ENCODE measurements at regions not wholly inside any gene's neighbourhood (a gene's known extent, or its start where the extent isn't known, plus 50 kb on each side); places are given as distances from the start of the nearest gene placed in this dataset.
"Not testable (repeated sequence)": the region's sequence is repeated elsewhere in the genome, so short reads cannot be mapped to it uniquely, and the experiment has no call there.

- DNase-seq (ENCODE audit: low read depth in 2 of 2, low spot score in 1 of 2), result no peak
Measured at GRCh38 chr6:14290041-14290771, 172.6 kb downstream of the CD83 start.

- DNase-seq (ENCODE audit: low read depth in 2 of 2, low spot score in 1 of 2), result no peak
Measured at GRCh38 chr6:14290772-14291330, 173.3 kb downstream of the CD83 start.

GRCh38 chr6:14291331-14291730 lies 173.8 kb downstream of the CD83 start:
- DNase-seq (ENCODE audit: low read depth in 2 of 2, low spot score in 1 of 2), result no peak

DNA sequence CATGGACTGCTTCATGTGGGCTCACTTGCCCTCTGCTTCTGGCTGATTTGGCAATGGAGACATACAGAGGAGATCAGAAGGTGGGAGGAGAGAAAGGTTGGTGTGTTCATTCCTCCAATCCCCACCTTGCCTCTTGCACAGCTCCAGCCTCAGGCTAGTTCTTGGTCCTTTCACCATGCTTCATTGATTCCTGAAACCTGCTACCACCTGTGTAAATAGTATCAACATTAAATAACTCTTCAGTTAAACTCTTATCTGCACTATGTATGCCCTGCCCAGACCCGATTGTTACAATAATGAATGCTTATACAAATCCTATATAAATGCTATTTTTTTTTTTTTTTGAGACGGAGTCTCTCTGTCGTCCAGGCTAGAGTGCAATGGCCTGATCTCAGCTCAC lies 174.5 kb downstream of the CD83 start:
- no peak for DNase-seq (ENCODE audit: low read depth in 2 of 2, low spot score in 1 of 2)

GRCh38 chr6:14294270-14294951 lies 176.8 kb downstream of the CD83 start:
- DNase-seq (ENCODE audit: low read depth in 2 of 2, low spot score in 1 of 2), result no peak

DNA sequence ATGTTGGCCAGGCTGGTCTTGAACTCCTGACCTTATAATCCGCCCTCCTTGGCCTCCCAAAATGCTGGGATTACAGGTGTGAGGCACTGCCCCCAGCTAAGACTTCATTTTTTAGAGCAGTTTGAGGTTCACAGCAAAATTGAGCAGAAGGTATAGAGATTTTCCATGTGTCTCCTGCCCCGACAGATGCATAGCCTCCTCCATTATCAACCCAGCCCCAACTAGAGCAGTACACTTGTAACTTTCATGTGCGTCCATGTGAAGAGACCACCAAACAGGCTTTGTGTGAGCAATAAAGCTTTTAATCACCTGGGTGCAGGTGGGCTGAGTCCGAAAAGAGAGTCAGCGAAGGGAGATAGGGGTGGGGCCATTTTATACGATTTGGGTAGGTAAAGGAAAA lies 179.1 kb downstream of the CD83 start:
- not testable (repeated sequence) for DNase-seq (ENCODE audit: low read depth in 2 of 2, low spot score in 1 of 2)

- DNase-seq (ENCODE audit: low read depth in 2 of 2, low spot score in 1 of 2), result not testable (repeated sequence)
Measured at GRCh38 chr6:14297118-14297517, 179.5 kb downstream of the CD83 start.

GRCh38 chr6:14300189-14300588 lies 182.6 kb downstream of the CD83 start:
- not testable (repeated sequence) for DNase-seq (ENCODE audit: low read depth in 2 of 2, low spot score in 1 of 2)

GRCh38 chr6:14300721-14301120 lies 183.1 kb downstream of the CD83 start:
- not testable (repeated sequence) for DNase-seq (ENCODE audit: low read depth in 2 of 2, low spot score in 1 of 2)

GRCh38 chr6:14301477-14301876 lies 183.9 kb downstream of the CD83 start:
- not testable (repeated sequence) for DNase-seq (ENCODE audit: low read depth in 2 of 2, low spot score in 1 of 2)

DNA sequence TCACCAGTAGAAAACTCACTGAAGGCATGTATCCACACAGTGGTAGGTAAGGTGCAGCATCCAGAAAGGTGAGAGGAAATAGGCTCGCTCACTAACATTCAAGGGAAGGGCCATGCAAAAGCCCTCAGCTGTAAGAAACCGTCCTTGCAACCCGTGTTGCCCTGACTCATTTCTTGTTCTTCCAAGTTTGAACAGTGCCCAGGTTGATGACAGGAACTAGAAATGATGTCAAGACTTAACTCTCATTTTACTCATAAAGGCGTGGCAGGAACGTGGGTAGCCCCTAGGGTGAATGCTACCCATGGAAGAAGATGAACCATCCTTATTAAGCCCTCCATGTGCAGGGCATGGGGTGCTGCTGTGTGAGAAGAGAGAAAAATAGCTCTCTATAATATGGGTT lies 187.6 kb downstream of the CD83 start:
- no peak for DNase-seq (ENCODE audit: low read depth in 2 of 2, low spot score in 1 of 2)

DNA sequence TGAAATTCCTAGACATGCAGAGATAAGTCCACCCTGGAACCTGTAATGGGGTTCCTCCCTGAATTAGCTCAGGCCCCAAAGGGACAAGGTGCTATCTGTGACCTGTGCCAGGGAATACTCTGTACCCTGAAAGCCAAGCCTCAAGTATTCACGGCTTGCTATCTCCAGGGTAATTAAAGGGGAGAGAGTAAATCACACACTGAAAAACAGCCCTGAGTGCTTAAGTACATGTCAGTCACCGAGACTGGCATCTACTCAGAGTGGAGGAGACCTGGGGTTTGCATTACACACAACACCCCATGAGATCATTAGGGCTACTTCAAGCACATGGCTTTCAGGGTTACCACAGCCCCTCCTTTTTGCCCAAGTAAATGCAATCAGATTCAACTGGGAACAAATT lies 188.1 kb downstream of the CD83 start:
- DNase-seq (ENCODE audit: low read depth in 2 of 2, low spot score in 1 of 2), result no peak

DNA sequence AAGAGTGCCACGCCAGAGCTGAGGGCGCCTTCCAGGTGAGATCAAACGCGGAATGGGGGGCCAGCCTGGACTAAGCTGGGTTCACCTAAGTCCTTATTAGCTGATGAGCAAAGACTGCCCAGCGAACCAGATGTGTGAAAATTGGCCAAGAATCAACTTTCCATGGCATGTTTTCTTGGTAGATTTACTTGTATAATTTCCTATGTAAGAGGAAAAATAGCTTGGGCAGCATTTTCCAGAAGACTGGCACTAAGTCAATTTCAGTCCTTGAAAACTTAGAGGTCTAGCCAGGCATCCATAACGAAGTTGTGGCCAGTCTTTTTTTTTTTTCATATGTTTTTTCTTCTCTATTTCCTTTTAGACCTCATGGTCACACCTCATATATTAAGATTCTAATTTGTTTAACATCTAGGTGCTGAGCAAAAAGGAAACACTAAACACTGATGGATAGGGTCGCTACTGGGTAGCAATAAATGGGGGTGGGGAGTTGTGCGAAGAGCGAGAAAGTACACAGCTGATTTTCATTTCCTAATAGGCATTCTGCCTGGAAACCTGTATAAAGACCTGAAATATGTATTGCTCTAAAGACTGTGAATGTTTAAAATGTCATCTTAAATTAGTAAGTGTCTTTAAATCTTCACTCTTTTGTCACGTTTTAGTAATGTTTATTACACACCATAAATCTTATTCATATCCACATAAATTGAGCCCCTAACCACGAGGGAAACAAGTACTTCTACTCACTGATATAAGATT lies 188.8 kb downstream of the CD83 start:
- no peak for DNase-seq (ENCODE audit: low read depth in 2 of 2, low spot score in 1 of 2)

DNA sequence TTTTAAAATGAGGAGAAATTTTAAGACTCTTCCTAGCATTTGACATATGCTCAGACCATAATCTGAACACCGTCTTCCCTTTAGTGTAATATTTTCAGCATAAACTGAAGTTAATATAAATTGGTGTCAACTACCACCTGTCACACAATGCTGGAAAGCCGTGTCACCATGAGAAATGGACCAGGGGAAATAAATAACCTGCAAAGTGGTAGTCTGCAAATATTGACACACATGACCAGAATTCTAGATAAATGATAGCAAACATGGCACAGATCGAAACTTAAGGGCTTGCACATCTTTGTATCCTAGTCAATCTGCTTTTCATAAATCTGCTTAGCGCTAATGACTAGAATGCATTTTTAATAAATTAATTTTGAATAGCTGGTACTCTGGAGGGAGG lies 191.9 kb downstream of the CD83 start:
- DNase-seq (ENCODE audit: low read depth in 2 of 2, low spot score in 1 of 2), result no peak

DNA sequence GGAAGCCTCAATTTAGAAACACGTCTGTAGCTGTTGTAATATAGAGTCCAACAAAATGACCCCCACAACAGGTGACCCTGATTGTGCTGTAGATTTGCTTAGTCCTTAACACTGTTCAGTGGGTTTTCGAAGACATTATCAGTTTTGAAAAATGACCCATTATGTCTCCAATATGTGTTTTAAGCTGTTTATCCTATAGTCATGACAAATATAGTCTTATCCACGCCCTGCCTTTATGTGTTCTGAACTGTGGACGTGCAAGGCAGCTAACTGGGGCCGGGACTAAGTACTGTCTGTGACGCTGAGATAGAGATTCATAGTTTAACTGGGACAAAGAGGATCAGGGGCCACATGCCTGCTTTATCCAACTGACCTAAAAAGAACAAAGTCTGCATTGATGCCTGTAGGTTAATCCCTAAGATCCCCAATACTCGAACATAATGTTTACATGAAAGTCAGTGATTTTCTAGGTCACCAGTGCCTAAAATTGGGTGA lies 192.4 kb downstream of the CD83 start:
- DNase-seq (ENCODE audit: low read depth in 2 of 2, low spot score in 1 of 2), result no peak

DNA sequence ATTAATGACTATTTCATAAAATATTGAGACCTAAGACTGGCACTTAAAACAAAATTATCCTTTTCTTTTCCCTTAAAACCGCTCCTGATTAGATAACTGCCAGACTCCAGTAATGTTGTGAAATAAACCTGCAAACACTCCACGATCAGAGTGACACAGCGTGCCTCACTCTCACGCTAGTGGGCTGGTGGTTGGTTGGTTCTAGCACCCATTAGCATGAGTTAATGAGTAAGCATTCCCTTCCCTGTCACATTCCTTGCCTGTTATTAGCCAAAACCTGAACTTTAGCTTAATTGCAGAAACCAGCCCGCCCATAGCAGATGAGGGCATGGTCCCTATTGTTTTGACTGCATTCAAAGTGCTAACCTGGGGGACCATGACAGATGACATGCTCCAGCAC lies 193.4 kb downstream of the CD83 start:
- DNase-seq (ENCODE audit: low read depth in 2 of 2, low spot score in 1 of 2), result no peak

GRCh38 chr6:14312587-14312986 lies 195.0 kb downstream of the CD83 start:
- DNase-seq (ENCODE audit: low read depth in 2 of 2, low spot score in 1 of 2), result no peak

DNA sequence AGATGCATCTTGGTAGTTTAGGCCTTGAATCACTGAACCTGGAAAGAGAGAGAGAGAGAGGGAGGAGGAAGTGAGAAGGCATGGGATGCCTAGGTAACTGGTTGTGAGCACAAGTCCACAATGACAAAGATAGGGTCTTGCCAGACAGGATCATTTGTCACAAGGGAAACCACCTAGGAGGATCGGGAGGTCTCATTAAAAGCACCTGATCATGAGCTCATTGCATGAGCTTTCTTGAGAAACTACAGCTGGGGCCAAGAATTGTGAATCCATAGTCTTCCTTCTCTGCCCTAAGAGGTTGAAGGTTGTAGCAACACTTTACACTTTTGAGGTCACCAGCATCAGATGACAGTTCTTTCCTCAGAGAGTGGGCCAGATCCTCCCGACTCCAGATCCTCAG lies 195.7 kb downstream of the CD83 start:
- DNase-seq (ENCODE audit: low read depth in 2 of 2, low spot score in 1 of 2), result no peak

DNA sequence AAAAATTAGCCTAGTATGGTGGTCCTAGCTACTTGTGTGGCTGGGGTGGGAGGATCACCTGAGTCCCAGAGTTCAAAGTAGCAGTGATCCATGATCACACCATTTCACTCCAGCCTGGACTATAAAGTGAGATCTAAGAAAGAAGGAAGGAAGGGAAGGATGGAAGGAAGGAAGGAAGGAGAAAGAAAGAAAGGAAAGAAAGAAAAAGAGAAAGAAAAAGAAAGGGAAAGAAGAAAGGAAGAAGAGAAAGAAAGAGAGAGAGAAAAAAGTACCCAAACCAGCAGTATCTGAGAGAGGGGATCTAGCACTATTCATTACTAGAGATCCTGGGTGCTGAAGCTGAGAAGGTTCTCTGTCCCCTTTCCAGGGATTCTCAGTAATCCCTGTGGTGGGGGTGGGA lies 197.8 kb downstream of the CD83 start:
- no peak for DNase-seq (ENCODE audit: low read depth in 2 of 2, low spot score in 1 of 2)

DNA sequence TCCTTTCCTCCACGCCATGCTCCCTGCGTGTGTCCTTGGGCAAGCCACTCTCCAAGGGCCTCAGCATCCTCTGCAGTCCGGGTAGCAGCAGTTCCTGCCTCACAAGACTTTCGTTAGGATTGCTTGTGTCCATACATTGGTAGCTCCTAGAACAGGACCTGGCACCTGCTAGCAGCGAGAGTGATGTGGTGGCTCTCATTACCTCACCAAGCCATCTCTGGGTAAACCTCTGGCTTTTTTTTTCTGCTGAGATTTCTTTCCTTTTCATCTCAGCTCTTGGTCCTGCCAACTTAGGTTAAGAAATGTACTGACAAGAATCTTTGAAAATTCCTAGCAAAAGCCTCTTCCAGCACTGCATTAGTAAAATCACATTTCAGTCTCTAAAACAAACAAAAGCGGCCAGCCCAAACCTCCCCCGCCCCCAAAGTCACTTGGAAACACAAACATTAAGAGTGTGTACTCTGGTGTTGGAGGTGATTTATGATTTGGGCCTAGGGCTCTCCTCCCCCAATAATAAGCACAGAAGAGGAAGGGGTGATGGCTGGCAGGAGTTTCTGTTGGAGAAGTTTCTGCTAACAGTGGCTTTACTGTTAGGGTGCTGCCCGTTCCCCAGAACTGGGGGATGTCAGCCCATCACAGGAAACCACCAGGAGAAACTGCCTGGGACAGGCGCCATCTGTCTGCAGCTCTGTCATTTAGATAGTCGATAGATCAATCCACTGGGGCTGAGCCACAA lies 199.2 kb downstream of the CD83 start:
- DNase-seq (ENCODE audit: low read depth in 2 of 2, low spot score in 1 of 2), result no peak

GRCh38 chr6:14317387-14317970 lies 199.9 kb downstream of the CD83 start:
- no peak for DNase-seq (ENCODE audit: low read depth in 2 of 2, low spot score in 1 of 2)

Data from stimulated activated CD8-positive, alpha-beta memory T cell treated with anti-CD3 and anti-CD28 coated beads, Interleukin-4, amount 100 ng/mL, for 4 hours (primary cell).